ENCODE measurements at regions not wholly inside any gene's neighbourhood (a gene's known extent, or its start where the extent isn't known, plus 50 kb on each side); places are given as distances from the start of the nearest gene placed in this dataset.

DNA sequence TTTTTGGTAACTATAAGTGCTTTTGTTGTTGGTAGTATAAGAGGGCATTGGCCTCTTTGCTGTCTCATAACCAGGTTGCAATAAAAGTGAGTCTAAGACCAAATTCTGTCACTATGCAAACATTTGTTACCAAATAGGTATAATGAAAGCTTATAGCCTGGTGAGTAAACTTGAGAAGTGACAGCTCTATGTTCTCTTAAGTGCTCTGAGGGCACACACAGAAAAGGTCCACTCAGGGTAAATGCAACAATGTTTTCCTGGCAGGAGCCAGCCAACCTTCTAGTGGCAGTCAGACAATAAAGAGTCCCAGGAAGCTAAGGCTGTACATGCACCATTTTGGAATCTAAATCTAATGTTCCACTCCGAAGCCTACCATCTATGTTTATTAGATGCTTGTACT is 262.1 kb upstream of the TGFBR2 start:
- Histone ChIP-seq H3K4me1 (ENCODE audit: insufficient read depth) (0 out of 2 replicates have a peak, but pooled peaks cover 6% of the 10 kb centered on the region), H2AFZ (no peak overlapping the region), H4K20me1 (replicated peaks; ENCODE audit: insufficient read depth) (no peaks in the 10 kb centered on the region), H3K27ac (ENCODE audit: low read depth) (no peak overlapping the region), H3K4me3 (no peak overlapping the region), H3K36me3 (ENCODE audit: insufficient read depth) (no peaks in the 10 kb centered on the region), H3F3A (replicated peaks; ENCODE audit: low read depth) (no peaks in the 10 kb centered on the region), H3K27me3 (ENCODE audit: insufficient read depth) (no peaks in the 10 kb centered on the region), H3K4me2 (no peak overlapping the region), H3K79me2 (replicated peaks; ENCODE audit: insufficient read depth) (no peaks in the 10 kb centered on the region), H3K9me2 (ENCODE audit: insufficient read depth) (no peaks in the 10 kb centered on the region)
- DNase-seq (ENCODE audit: low spot score) (no peak), ATAC-seq (no peak)
- Mint-ChIP-seq H3K4me3 (no peak overlapping the region), H3K4me1 (peaks cover 15% of the 10 kb centered on the region; the same call in 2 of the 3 replicates), H3K36me3 (ENCODE audit: low read depth) (no peaks in the 10 kb centered on the region), H3K27ac (no peak overlapping the region), H3K9me3 (no peaks in the 10 kb centered on the region; the same call in 2 of the 3 replicates), H3K27me3 (ENCODE audit: insufficient read depth, low read depth, poor library complexity) (no peaks in the 10 kb centered on the region)
- TF ChIP-seq ZNF114 (CRISPR knock-in tag; IDR thresholded peaks at IDR 0.05) (no peak), EZH2phosphoT487 (IDR thresholded peaks at IDR 0.05; ENCODE audit: unreplicated experiment) (no peak), ZNF462 (CRISPR knock-in tag; IDR thresholded peaks at IDR 0.05) (no peak), JUNB (IDR thresholded peaks at IDR 0.05; ENCODE audit: unreplicated experiment) (no peak), ZNF331 (CRISPR knock-in tag; IDR thresholded peaks at IDR 0.05; ENCODE audit: low read depth) (no peak), STAT1 (IDR thresholded peaks at IDR 0.05; ENCODE audit: unreplicated experiment) (no peak), POLR2AphosphoS5 (IDR thresholded peaks at IDR 0.05; ENCODE audit: low read depth) (no peak), NANOG (IDR thresholded peaks at IDR 0.05; ENCODE audit: borderline replicate concordance) (no peak)
- TF ChIP-seq, protein P1, sequence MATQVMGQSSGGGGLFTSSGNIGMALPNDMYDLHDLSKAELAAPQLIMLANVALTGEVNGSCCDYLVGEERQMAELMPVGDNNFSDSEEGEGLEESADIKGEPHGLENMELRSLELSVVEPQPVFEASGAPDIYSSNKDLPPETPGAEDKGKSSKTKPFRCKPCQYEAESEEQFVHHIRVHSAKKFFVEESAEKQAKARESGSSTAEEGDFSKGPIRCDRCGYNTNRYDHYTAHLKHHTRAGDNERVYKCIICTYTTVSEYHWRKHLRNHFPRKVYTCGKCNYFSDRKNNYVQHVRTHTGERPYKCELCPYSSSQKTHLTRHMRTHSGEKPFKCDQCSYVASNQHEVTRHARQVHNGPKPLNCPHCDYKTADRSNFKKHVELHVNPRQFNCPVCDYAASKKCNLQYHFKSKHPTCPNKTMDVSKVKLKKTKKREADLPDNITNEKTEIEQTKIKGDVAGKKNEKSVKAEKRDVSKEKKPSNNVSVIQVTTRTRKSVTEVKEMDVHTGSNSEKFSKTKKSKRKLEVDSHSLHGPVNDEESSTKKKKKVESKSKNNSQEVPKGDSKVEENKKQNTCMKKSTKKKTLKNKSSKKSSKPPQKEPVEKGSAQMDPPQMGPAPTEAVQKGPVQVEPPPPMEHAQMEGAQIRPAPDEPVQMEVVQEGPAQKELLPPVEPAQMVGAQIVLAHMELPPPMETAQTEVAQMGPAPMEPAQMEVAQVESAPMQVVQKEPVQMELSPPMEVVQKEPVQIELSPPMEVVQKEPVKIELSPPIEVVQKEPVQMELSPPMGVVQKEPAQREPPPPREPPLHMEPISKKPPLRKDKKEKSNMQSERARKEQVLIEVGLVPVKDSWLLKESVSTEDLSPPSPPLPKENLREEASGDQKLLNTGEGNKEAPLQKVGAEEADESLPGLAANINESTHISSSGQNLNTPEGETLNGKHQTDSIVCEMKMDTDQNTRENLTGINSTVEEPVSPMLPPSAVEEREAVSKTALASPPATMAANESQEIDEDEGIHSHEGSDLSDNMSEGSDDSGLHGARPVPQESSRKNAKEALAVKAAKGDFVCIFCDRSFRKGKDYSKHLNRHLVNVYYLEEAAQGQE (IDR thresholded peaks at IDR 0.05; ENCODE audit: unreplicated experiment): no peak

Measured in GM23338 (cell line).